GM12878 (cell line): ENCODE measurements at regions not wholly inside any gene's neighbourhood (a gene's known extent, or its start where the extent isn't known, plus 50 kb on each side); places are given as distances from the start of the nearest gene placed in this dataset.
A peak's percentile ranks its signal among the peaks of the same experiment; 100 is the strongest.

Source experiments
- CBFB ChIP-seq: IDR thresholded peaks from 2 replicates; pipeline ENCODE4 v1.6.1; 2016; ENCODE audit warnings: antibody characterized with exemption, low read depth
- CEBPB ChIP-seq, 2 experiments: fragments of 150-350 bp in 1 of 2; IDR thresholded peaks; 2 replicates each; pipeline ENCODE4 v1.6.1; 2012 to 2014; ENCODE audit warnings: low read depth in 2 of 2, low read length in 2 of 2, borderline replicate concordance in 1 of 2, inconsistent platforms in 1 of 2
- CREM ChIP-seq: IDR thresholded peaks from 2 replicates; pipeline ENCODE4 v1.6.1; 2014; ENCODE audit warnings: antibody characterized with exemption, low read depth
- NFIC ChIP-seq: IDR thresholded peaks from 2 replicates; pipeline ENCODE4 v1.6.1; 2012; ENCODE audit warnings: low read depth, mild to moderate bottlenecking, inconsistent platforms, low read length, moderate library complexity
- NFYB ChIP-seq: IDR thresholded peaks from 2 replicates; pipeline ENCODE4 v1.6.1; 2011; ENCODE audit warnings: low read depth, mild to moderate bottlenecking, low read length, improper control_type of control experiment, moderate library complexity; ENCODE audit not compliant: insufficient read depth
- SIX5 ChIP-seq: IDR thresholded peaks from 2 replicates; pipeline ENCODE4 v1.6.1; 2011; ENCODE audit warnings: mild to moderate bottlenecking, low read depth, low read length, moderate library complexity; ENCODE audit not compliant: severe bottlenecking
- ZNF274 ChIP-seq: IDR thresholded peaks from one replicate; pipeline ENCODE4 v1.8.0; 2011; ENCODE audit not compliant: insufficient read length, insufficient read depth
- TF ChIP-seq, protein P1 (sequence below): fragments of 450-650 bp; IDR thresholded peaks from 2 replicates; pipeline ENCODE4 v1.6.1; 2017; ENCODE audit warnings: mild to moderate bottlenecking, moderate library complexity
- TF ChIP-seq, protein P2 (sequence below): IDR thresholded peaks from 2 replicates; pipeline ENCODE4 v1.6.1; 2011; ENCODE audit warnings: low read depth, low read length, improper control_type of control experiment, borderline replicate concordance
- TF ChIP-seq, protein P3 (sequence below): IDR thresholded peaks from 2 replicates; pipeline ENCODE4 v1.6.1; 2012; ENCODE audit warnings: low read depth, low read length, improper control_type of control experiment
- TF ChIP-seq, protein P4 (sequence below), 3 experiments: IDR thresholded peaks in 2 of 3; conservative IDR thresholded peaks in 1 of 3; 2 replicates each; pipeline ENCODE4 v1.5.1; 2011; ENCODE audit warnings: low read depth in 3 of 3, low read length in 3 of 3, mild to moderate bottlenecking in 3 of 3, control low read depth in 2 of 3, moderate library complexity in 2 of 3, inconsistent platforms in 1 of 3, mixed read lengths in 1 of 3; ENCODE audit not compliant: control insufficient read depth in 2 of 3, insufficient read depth in 1 of 3; ENCODE audit errors: extremely low read depth in 1 of 3

DNA sequence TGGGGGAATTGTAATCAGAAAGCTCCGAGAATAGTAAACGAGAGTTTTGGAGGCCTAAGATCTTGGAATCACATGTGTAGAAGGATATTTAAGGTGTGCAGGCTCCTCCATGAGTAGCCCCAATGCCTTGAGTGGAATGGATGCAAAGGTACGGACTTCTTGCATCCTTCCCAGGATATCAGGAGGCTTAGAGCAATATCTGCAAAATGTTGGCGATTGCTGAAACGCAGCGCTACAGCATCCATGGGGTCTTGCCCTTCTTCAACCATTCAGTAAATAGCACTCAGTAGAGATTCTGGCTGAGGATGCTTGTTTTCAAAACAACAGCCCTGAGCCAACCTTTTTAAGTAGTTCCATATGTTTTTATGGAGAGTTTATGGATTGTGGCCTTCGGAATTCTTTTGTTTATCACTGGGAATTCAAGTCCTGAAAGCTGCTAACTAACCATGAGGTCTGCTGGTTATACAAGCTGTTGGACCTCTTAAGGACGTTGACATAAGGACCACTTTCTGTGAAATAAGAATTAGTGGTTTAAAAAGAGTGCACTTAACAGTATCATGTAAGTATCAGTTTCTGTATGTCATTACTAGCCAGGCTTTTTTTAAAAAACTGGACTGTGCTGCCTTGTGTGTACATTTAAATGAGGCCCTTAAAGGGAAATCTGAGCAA is 228.8 kb upstream of the PGRMC2 start:
- TF ChIP-seq CREM (peak; percentile 53; the same call in 1 of the 2 replicates), NFIC (no peak), SIX5 (no peak), NFYB (no peak), CBFB (no peak), CEBPB (IDR thresholded peaks at IDR 0.05; ENCODE audit: borderline replicate concordance in 1 of 2, low read depth in 2 of 2, low read length in 2 of 2) (no peak), ZNF274 (no peak)
- TF ChIP-seq, protein P1, sequence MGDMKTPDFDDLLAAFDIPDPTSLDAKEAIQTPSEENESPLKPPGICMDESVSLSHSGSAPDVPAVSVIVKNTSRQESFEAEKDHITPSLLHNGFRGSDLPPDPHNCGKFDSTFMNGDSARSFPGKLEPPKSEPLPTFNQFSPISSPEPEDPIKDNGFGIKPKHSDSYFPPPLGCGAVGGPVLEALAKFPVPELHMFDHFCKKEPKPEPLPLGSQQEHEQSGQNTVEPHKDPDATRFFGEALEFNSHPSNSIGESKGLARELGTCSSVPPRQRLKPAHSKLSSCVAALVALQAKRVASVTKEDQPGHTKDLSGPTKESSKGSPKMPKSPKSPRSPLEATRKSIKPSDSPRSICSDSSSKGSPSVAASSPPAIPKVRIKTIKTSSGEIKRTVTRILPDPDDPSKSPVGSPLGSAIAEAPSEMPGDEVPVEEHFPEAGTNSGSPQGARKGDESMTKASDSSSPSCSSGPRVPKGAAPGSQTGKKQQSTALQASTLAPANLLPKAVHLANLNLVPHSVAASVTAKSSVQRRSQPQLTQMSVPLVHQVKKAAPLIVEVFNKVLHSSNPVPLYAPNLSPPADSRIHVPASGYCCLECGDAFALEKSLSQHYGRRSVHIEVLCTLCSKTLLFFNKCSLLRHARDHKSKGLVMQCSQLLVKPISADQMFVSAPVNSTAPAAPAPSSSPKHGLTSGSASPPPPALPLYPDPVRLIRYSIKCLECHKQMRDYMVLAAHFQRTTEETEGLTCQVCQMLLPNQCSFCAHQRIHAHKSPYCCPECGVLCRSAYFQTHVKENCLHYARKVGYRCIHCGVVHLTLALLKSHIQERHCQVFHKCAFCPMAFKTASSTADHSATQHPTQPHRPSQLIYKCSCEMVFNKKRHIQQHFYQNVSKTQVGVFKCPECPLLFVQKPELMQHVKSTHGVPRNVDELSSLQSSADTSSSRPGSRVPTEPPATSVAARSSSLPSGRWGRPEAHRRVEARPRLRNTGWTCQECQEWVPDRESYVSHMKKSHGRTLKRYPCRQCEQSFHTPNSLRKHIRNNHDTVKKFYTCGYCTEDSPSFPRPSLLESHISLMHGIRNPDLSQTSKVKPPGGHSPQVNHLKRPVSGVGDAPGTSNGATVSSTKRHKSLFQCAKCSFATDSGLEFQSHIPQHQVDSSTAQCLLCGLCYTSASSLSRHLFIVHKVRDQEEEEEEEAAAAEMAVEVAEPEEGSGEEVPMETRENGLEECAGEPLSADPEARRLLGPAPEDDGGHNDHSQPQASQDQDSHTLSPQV = 0 out of 2 replicates have a peak, but pooled peaks have one; percentile 29
- TF ChIP-seq, protein P2, sequence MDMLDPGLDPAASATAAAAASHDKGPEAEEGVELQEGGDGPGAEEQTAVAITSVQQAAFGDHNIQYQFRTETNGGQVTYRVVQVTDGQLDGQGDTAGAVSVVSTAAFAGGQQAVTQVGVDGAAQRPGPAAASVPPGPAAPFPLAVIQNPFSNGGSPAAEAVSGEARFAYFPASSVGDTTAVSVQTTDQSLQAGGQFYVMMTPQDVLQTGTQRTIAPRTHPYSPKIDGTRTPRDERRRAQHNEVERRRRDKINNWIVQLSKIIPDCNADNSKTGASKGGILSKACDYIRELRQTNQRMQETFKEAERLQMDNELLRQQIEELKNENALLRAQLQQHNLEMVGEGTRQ = no peak
- TF ChIP-seq, protein P3, sequence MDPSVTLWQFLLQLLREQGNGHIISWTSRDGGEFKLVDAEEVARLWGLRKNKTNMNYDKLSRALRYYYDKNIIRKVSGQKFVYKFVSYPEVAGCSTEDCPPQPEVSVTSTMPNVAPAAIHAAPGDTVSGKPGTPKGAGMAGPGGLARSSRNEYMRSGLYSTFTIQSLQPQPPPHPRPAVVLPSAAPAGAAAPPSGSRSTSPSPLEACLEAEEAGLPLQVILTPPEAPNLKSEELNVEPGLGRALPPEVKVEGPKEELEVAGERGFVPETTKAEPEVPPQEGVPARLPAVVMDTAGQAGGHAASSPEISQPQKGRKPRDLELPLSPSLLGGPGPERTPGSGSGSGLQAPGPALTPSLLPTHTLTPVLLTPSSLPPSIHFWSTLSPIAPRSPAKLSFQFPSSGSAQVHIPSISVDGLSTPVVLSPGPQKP = no peak
- TF ChIP-seq, protein P4, sequence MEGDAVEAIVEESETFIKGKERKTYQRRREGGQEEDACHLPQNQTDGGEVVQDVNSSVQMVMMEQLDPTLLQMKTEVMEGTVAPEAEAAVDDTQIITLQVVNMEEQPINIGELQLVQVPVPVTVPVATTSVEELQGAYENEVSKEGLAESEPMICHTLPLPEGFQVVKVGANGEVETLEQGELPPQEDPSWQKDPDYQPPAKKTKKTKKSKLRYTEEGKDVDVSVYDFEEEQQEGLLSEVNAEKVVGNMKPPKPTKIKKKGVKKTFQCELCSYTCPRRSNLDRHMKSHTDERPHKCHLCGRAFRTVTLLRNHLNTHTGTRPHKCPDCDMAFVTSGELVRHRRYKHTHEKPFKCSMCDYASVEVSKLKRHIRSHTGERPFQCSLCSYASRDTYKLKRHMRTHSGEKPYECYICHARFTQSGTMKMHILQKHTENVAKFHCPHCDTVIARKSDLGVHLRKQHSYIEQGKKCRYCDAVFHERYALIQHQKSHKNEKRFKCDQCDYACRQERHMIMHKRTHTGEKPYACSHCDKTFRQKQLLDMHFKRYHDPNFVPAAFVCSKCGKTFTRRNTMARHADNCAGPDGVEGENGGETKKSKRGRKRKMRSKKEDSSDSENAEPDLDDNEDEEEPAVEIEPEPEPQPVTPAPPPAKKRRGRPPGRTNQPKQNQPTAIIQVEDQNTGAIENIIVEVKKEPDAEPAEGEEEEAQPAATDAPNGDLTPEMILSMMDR (IDR thresholded peaks at IDR 0.05 in 2 of 3, conservative IDR thresholded peaks at IDR 0.05 in 1 of 3; ENCODE audit: control insufficient read depth in 2 of 3, extremely low read depth in 1 of 3, insufficient read depth in 1 of 3, low read depth in 3 of 3, low read length in 3 of 3) = no peak
